ENCODE measurements at regions not wholly inside any gene's neighbourhood (a gene's known extent, or its start where the extent isn't known, plus 50 kb on each side); places are given as distances from the start of the nearest gene placed in this dataset.

DNA sequence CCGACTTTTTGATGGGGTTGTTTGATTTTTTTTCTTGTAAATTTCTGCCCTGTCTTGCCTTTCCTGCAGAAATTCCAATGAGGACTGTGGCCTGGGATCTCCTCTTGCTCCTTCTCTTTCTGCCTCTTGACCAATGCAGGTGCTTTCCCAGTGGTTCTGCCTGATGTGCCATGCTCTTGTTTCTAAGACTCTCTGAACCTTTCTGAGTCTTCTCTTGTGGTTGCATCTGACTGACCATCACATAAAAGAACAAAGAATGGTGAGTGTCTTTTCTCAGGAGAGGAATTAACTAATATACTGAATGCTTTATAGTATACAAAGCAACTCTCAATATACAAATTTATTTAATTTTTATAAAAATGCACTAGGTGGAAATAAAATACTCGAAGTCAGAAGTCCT lies 424.6 kb downstream of the TRIB2 start:
- H3K36me3 Mint-ChIP-seq (ENCODE audit: low read depth) = no peaks in the 10 kb centered on the region
- no peaks in the 10 kb centered on the region for H3K27me3 Mint-ChIP-seq
- H3K4me1 Mint-ChIP-seq = no peaks in the 10 kb centered on the region
- no peak overlapping the region for H3K4me3 Mint-ChIP-seq
- ChIA-PET CTCF (no interaction called here), POLR2A (no interaction called here)
- peaks cover 2% of the 10 kb centered on the region for H3K9me3 Mint-ChIP-seq
- no peak overlapping the region for H3K27ac Mint-ChIP-seq
- no peak for DNase-seq

DNA sequence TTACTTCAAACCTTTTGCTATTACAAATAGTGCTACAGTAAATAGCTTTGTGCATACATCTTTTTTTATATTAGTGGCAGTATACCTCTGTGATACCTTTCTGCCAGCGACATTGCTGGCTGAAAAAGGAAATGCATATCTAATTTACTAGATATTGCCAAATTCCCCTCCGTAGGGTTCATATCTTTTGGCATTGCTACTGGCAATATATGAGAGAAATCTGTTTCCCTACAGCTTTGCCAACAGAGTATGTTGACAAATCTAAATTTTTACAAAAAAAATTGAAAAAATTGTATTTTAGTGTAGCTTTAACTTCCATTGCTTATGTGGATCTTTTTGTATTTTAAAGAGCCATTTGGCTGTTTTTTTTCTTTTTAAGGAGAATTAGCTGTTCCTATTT lies 426.7 kb downstream of the TRIB2 start:
- H3K27ac Mint-ChIP-seq = no peak overlapping the region
- ChIA-PET POLR2A (no interaction called here), CTCF (no interaction called here)
- H3K9me3 Mint-ChIP-seq = peaks cover 2% of the 10 kb centered on the region
- no peak for DNase-seq
- no peaks in the 10 kb centered on the region for H3K36me3 Mint-ChIP-seq (ENCODE audit: low read depth)
- no peaks in the 10 kb centered on the region for H3K27me3 Mint-ChIP-seq
- H3K4me1 Mint-ChIP-seq = no peaks in the 10 kb centered on the region
- H3K4me3 Mint-ChIP-seq = no peak overlapping the region

DNA sequence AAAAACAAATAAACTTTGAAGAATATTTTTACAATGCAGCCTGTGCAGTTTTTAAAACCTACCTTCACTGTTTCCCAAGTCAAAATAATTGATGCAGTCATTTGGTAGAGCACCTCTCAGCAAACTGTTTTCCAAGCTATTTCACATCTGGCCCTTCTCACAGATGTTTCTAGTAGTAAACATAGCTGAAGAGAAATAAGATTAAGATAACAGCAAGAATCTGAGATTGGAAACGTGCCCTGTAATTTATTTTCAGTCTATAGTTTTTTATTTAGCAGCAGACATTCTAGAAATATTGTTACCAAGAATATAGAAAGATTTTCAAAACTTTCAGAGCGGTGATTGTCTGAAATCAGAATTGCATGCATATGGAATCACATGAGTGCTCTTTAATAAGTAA lies 440.2 kb downstream of the TRIB2 start:
- POLR2A ChIA-PET = no interaction called here

DNA sequence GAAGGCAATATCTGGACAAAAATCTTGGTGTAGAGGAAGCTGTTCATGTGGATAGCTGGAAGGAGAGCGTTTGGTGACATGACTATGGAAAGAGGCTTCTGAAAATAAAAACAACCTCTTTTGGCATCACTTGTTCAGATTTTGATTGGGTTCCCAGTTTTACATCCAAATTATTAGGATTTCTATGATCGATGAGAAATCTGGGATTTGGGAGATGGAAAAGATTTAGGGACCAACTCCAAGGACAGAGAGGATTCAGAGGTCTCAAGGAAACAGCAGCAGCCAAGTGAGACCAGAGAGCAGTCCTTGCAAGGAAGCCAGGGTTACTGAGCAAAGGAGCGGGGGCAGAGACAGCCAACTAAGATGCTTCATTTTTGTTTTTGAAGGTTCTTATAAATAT lies 441.7 kb downstream of the TRIB2 start:
- no peak for DNase-seq
- no peaks in the 10 kb centered on the region for H3K4me1 Mint-ChIP-seq
- CTCF ChIA-PET = no interaction called here
- H3K9me3 Mint-ChIP-seq = no peaks in the 10 kb centered on the region
- POLR2A ChIA-PET = no interaction called here
- H3K27me3 Mint-ChIP-seq = no peaks in the 10 kb centered on the region
- H3K4me3 Mint-ChIP-seq = no peak overlapping the region
- no peak overlapping the region for H3K27ac Mint-ChIP-seq
- H3K36me3 Mint-ChIP-seq (ENCODE audit: low read depth) = no peaks in the 10 kb centered on the region

More for the DNA sequence above, 440.2 kb downstream of the TRIB2 start:
- H3K27ac Mint-ChIP-seq = no peak overlapping the region
- no peaks in the 10 kb centered on the region for H3K27me3 Mint-ChIP-seq
- CTCF ChIA-PET = interaction anchor here (0.6 kb wide), 1 partner anchor 78 kb away, joined by 3 read pairs; no protein-coding TSS in a partner anchor
- no peak overlapping the region for H3K4me3 Mint-ChIP-seq
- no peaks in the 10 kb centered on the region for H3K4me1 Mint-ChIP-seq
- H3K9me3 Mint-ChIP-seq = no peaks in the 10 kb centered on the region
- DNase-seq = no peak
- H3K36me3 Mint-ChIP-seq (ENCODE audit: low read depth) = no peaks in the 10 kb centered on the region

DNA sequence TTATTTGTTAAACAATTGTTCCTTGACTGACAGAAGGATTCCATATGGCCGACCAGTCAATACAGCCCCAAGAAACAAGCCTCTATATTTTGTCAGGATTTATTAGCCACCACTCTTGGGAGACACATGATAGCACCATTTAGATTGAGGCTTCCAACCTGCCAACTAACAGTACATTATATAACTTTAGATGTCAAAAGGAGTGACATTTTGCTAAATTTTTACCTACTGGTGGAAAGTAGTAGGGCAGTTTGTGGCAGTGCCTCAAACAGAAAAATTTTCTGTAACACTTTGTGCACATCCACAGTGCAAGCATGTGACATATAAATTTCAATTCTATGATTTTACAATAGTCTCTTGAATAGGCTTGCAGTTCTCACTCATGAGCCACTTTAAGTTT lies 464.0 kb downstream of the TRIB2 start:
- Mint-ChIP-seq H3K9me3 (peaks cover 4% of the 10 kb centered on the region), H3K27ac (no peak overlapping the region), H3K36me3 (ENCODE audit: low read depth) (no peaks in the 10 kb centered on the region), H3K27me3 (no peaks in the 10 kb centered on the region), H3K4me1 (no peaks in the 10 kb centered on the region), H3K4me3 (no peak overlapping the region)
- CTCF ChIA-PET = no interaction called here
- POLR2A ChIA-PET = no interaction called here
- no peak for DNase-seq

DNA sequence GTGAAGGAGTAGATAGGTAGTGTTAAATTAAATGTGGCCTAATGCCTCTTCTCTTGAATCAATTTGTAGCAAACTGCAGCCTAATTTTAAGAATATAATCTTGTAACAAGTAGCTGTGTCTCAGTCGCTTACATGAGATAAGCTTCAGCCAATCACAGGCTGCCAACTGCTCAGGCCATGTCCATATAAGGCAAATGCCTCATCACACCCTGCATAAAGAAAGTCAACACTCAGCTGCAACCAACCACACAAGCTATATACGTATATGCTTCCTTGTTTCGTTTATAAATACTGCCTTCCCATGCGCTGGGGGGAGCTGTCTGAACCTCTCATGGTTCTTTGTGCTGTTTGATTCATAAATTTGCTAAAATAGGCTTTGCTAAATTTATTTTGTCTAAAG lies 476.3 kb downstream of the TRIB2 start:
- H3K9me3 Mint-ChIP-seq = no peaks in the 10 kb centered on the region
- H3K27me3 Mint-ChIP-seq = peaks cover 3% of the 10 kb centered on the region
- H3K36me3 Mint-ChIP-seq (ENCODE audit: low read depth) = no peaks in the 10 kb centered on the region
- POLR2A ChIA-PET = no interaction called here
- H3K4me1 Mint-ChIP-seq = no peaks in the 10 kb centered on the region
- no peak overlapping the region for H3K27ac Mint-ChIP-seq
- no peak overlapping the region for H3K4me3 Mint-ChIP-seq
- CTCF ChIA-PET = no interaction called here
- DNase-seq = no peak

DNA sequence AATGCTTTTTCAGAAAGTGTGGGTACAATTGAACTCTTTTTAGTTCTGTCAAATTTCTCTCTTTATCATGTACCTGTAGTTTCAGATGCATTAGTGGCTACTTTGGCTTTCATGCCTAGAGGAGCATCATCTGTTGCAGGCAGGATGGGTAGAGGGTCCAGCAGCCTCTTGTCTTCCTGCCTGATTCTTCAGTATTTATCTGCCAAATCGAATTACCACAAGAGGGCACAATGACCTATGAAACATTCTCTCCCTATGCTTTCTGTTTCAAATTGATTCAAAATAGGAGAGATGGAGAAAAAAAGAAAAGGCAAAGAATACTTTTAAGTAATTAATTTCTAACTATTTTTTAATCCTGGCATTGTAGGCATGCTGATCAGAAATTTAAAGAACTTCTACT lies 477.2 kb downstream of the TRIB2 start:
- Mint-ChIP-seq H3K36me3 (ENCODE audit: low read depth) (no peaks in the 10 kb centered on the region), H3K9me3 (no peaks in the 10 kb centered on the region), H3K27me3 (peaks cover 3% of the 10 kb centered on the region), H3K27ac (no peak overlapping the region), H3K4me3 (no peak overlapping the region), H3K4me1 (no peaks in the 10 kb centered on the region)
- no peak for DNase-seq
- ChIA-PET CTCF (no interaction called here), POLR2A (no interaction called here)

DNA sequence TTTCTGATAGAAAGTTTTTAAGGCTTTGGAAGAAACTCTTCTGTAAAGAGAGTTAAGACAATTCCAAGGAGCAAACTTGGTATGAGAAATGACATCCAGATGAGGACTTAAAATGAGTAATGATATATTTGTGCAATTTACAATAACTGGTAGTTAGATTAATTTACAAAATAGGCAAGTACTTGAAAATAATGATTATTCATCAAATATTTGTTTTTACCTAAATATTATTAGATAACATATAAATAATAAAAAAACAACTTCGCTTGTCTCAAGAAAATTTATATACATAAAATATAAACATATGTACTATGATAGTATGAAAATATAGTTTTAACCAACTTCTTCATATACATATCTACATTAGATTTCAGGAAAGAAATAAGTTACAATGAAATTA lies 478.5 kb downstream of the TRIB2 start:
- CTCF ChIA-PET = no interaction called here
- peaks cover 3% of the 10 kb centered on the region for H3K27me3 Mint-ChIP-seq
- no peaks in the 10 kb centered on the region for H3K9me3 Mint-ChIP-seq
- POLR2A ChIA-PET = no interaction called here
- H3K36me3 Mint-ChIP-seq (ENCODE audit: low read depth) = no peaks in the 10 kb centered on the region
- no peaks in the 10 kb centered on the region for H3K4me1 Mint-ChIP-seq
- H3K27ac Mint-ChIP-seq = no peak overlapping the region
- no peak for DNase-seq
- no peak overlapping the region for H3K4me3 Mint-ChIP-seq

DNA sequence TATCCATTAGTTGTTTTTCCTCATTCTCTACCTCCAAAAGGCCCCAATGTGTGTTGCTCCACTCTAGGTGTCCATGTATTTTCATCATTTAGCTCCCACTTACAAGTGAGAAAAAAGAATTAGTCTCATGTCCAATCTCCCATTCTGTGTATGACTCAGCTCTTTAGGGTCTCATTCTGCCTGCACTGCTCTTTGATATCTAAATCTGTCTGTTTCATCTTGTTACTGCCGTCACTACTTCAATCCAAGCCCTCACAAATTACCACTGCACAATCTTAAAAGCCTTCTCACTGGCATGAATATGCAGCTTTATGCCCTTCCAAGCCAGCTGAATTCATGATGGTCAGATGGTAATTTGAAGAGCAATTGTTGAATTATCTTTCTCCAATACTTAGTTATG lies 480.5 kb downstream of the TRIB2 start:
- Mint-ChIP-seq H3K4me1 (no peaks in the 10 kb centered on the region), H3K4me3 (no peak overlapping the region), H3K36me3 (ENCODE audit: low read depth) (no peaks in the 10 kb centered on the region), H3K9me3 (no peaks in the 10 kb centered on the region), H3K27me3 (peaks cover 2% of the 10 kb centered on the region), H3K27ac (no peak overlapping the region)
- no peak for DNase-seq
- ChIA-PET CTCF (no interaction called here), POLR2A (no interaction called here)

DNA sequence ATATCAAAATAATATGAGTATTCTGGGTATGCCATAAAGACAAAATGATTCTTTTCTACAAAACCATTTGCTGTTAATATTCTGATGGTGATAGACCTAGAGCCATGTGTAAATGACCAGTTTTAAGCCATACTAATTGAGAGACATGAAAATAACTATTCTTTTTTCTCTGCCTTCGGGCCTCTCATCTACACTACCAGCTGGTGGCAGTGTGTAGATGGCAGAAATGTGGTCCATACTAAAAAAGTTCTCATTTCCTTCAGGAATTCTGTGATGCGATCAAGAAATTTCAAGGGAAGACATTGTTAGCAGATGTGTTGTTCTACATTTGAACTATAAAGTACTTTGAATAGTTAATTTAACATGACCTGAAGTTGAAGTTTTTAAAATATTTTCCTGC lies 485.2 kb downstream of the TRIB2 start:
- CTCF ChIA-PET = no interaction called here
- Mint-ChIP-seq H3K36me3 (ENCODE audit: low read depth) (no peaks in the 10 kb centered on the region), H3K4me3 (no peak overlapping the region), H3K27ac (no peak overlapping the region), H3K4me1 (no peaks in the 10 kb centered on the region), H3K9me3 (no peaks in the 10 kb centered on the region), H3K27me3 (no peaks in the 10 kb centered on the region)
- POLR2A ChIA-PET = no interaction called here
- DNase-seq = no peak

DNA sequence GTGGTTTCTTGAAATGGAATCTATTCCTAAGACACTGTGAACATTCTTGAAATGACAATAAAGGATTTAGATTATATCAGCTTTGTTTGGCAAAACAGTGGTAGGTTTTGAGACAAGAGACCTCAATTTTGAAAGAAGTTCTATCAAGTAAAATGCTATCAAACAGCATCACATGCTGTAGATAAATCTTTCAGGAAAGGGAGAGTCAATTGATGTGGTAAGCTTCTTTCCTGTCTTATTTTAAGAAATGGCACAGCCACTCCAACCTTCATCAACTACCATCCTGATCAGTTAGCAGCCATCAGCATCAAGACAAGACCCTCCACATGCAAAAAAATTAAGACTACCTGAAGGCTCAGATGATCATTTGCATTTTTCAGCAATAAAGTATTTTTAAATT lies 495.4 kb downstream of the TRIB2 start:
- Mint-ChIP-seq H3K4me3 (no peak overlapping the region), H3K27ac (no peak overlapping the region), H3K9me3 (no peaks in the 10 kb centered on the region), H3K4me1 (no peaks in the 10 kb centered on the region), H3K36me3 (ENCODE audit: low read depth) (no peaks in the 10 kb centered on the region), H3K27me3 (no peaks in the 10 kb centered on the region)
- DNase-seq = no peak
- POLR2A ChIA-PET = no interaction called here
- CTCF ChIA-PET = no interaction called here

DNA sequence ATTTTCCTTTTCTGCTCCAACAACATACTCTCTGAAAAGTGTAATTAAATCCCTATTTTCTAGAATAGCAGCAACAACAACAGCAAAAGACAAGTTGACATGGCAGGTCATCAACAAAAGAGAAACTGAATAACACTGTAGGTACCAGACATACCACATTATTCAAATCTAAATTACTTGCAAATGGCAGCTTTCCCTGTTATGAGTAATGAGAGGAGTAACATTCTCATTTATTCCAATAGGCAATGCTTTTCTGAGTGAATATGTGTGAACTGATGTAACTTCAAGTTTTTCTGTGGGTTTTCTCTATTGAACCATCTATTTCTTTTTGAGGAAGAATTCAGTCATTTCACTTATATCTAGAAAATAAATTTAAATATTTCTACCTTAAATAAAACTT lies 501.5 kb downstream of the TRIB2 start:
- H3K4me1 Mint-ChIP-seq = no peaks in the 10 kb centered on the region
- H3K27me3 Mint-ChIP-seq = no peaks in the 10 kb centered on the region
- H3K9me3 Mint-ChIP-seq = no peaks in the 10 kb centered on the region
- ChIA-PET CTCF (no interaction called here), POLR2A (no interaction called here)
- no peak for DNase-seq
- H3K27ac Mint-ChIP-seq = no peak overlapping the region
- H3K4me3 Mint-ChIP-seq = no peak overlapping the region
- H3K36me3 Mint-ChIP-seq (ENCODE audit: low read depth) = no peaks in the 10 kb centered on the region

DNA sequence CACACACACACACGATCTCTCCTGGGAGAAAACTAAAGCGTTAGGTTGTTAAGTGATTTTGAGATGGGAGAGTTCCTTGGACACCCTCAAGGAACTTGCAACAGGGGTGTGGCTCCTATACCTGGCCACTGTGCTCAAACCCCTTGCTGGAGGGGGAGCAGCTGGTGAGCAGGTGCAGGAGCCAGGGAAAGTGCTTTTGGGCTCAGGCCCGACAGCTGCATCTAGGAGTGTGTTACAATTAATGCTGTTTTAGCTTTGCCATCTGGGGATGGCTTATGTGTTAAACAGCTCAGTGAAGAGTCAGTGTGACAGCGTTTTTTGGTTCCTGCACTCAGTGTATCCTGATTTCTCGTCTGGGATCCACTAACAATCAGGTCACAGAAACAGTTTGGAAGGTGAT lies 510.8 kb downstream of the TRIB2 start:
- ChIA-PET CTCF (no interaction called here), POLR2A (no interaction called here)
- Mint-ChIP-seq H3K36me3 (ENCODE audit: low read depth) (no peaks in the 10 kb centered on the region), H3K4me3 (no peak overlapping the region), H3K27ac (no peak overlapping the region), H3K27me3 (no peaks in the 10 kb centered on the region), H3K4me1 (no peaks in the 10 kb centered on the region), H3K9me3 (no peaks in the 10 kb centered on the region)
- no peak for DNase-seq

DNA sequence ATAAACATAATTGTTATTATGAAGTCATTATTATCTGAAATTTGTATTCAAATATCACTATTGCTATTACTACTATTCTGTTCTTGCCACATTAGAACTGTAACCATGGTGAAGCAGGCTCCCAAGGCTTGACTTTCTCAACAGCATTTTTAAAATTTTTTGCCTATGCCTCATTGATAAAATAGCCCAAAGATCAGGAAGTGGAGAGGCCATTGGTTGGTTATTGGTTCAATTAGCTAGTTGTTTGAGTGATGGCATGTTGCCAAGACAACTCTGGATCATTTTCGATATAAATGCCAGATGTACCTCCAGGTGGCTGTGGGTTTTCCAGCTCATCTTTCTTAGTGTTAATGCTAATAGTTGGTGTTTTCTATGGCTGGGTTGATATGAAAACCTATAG lies 513.5 kb downstream of the TRIB2 start:
- H3K9me3 Mint-ChIP-seq = no peaks in the 10 kb centered on the region
- no peak overlapping the region for H3K27ac Mint-ChIP-seq
- H3K4me1 Mint-ChIP-seq = no peaks in the 10 kb centered on the region
- H3K27me3 Mint-ChIP-seq = no peaks in the 10 kb centered on the region
- no peak for DNase-seq
- CTCF ChIA-PET = no interaction called here
- POLR2A ChIA-PET = no interaction called here
- no peaks in the 10 kb centered on the region for H3K36me3 Mint-ChIP-seq (ENCODE audit: low read depth)
- no peak overlapping the region for H3K4me3 Mint-ChIP-seq

DNA sequence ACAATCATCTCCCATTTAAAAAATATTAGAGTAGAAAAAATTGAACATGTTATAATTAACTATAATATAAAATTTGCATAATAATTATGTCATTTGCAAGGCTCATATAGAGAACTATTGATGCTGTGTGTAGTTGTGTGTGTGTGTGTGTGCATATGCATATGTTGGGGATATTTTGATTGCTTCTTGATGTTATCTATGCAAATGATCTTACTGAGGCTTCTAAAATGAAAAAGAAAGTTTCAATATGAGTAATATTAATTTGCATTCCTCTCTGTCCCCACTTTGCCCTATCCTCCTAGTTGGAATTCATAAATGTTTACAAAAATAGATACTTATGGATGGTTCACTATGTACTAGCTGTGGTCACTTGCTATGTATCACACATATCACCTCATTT lies 523.3 kb downstream of the TRIB2 start:
- ChIA-PET POLR2A (no interaction called here), CTCF (no interaction called here)
- Mint-ChIP-seq H3K4me3 (no peak overlapping the region), H3K27me3 (no peaks in the 10 kb centered on the region), H3K9me3 (no peaks in the 10 kb centered on the region), H3K4me1 (no peaks in the 10 kb centered on the region), H3K27ac (no peak overlapping the region), H3K36me3 (ENCODE audit: low read depth) (no peaks in the 10 kb centered on the region)
- no peak for DNase-seq

Measured in activated CD4-positive, alpha-beta T cell treated with anti-CD3 and anti-CD28 coated beads, Interleukin-2, amount 10 ng/mL, durations not matched to agents 7 days and 5 days (primary cell).